GM18502 (cell line): ENCODE measurements at regions not wholly inside any gene's neighbourhood (a gene's known extent, or its start where the extent isn't known, plus 50 kb on each side); places are given as distances from the start of the nearest gene placed in this dataset.

Source experiments
- ATAC-seq: cut with Tn5 transposase; IDR thresholded peaks from one replicate; pipeline ENCODE4 v1.9.1; 2021; ENCODE audit warnings: mild to moderate bottlenecking; ENCODE audit not compliant: unreplicated experiment, poor library complexity

DNA sequence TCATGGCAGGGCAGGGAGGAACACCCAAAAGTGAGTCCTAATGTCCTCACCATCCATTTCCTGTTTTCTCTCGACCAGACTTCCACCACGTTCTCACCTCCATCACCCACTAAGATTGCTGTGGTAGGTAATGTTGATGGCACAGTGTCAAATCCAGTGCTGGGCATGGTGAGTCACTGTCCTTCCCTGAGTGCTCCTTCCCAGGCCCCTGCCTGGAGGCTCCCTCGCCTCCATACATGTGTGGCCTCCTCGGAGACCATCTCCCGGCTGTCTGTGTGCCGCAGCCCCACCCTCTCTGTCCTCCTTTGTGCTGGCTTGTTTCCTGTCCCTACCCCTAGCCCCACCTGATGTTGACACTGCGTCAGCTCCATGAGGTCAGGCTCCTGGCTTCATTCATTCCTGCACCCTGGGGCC, 177.5 kb downstream of the SYK start:
- ATAC-seq = no peak

DNA sequence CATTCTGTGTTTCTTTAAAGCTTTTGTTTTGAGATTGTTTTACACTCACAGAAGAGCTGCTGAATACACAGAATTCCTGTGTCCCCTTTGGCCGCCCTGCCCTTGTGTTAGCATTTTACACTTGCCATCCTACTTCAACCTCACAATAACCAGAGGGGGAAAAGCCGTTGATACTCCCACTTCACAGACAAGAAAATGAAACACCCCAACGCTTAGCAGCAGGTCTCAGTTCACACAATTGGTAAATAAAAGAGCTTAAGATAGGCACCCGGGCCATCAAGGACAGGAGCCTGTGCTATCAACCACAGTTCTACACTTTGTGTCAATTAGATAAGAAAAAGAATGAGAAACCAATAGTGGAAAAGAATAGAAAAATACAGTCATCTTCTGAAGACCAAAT, 178.0 kb downstream of the SYK start:
- ATAC-seq = no peak

DNA sequence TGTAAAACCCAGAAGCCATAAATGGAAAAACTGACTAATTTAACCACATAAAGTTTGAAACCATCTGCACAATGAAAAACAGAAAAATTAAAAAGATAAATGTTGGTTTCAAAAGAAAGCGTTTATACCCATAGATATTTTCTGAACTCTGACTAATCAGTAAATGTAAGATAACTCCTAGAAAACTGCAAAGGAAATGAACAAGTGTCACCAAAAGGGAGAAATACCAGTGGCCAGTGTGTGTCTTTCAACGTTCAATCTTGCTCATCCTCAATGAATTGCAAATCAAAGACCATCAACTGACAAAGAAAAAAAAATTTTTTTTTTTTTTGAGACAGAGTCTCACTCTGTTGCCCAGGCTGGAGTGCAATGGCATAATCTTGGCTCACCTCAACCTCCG, 180.1 kb downstream of the SYK start:
- no peak for ATAC-seq

DNA sequence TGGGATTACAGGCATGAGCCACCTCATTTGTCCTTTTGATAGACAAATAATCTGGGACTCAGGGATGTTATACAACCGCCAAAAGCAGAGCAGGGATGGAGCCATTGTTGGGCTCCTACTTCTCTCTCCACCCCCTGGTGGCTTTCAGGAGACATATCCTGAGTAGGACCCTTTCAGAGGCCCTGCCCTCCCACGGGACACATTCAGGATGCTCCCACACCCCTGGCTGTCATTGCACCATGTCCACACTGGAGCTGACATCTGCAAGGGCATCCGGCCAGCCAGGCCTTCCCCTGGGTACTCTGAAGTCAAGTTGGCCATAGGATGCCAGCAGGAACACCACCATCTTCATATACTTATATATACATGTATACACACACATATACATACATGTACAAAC, 181.8 kb downstream of the SYK start:
- ATAC-seq = no peak

DNA sequence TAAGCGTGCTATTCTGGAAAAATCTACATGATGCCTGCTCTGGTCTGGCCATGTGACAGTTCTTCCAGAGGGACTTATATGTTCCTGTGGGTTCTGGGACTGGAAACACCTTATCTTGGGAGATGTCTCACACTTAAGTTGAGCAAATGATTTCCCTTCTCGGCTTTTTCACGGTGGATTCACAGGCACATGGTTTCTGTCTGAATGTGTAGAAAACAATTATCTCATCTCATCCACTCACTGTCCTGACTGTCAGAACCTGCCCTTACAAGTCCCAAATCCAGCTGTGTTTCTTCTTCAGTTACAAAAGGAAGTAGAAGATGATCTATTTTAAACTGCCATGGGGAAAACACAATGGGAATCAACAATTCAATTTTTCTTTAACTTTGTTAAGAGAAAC, 184.0 kb downstream of the SYK start:
- no peak for ATAC-seq

DNA sequence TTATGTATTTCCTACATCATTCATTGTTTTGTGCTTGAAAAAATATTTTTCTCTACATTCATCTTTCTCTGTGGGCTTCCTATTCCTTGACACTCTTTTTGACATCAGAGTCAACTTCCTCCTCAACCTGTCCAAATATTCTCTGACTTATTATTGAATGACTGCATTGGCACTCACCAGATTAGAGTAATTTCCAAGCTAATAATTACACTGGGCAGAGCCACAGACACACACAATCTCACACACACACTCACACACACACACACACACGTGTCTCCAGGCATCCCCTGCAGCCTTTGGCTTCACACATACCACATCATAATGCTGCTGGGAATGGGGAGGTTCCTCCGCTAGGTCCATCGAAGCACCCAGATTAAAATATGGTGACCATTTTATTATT, 184.5 kb downstream of the SYK start:
- ATAC-seq = no peak

DNA sequence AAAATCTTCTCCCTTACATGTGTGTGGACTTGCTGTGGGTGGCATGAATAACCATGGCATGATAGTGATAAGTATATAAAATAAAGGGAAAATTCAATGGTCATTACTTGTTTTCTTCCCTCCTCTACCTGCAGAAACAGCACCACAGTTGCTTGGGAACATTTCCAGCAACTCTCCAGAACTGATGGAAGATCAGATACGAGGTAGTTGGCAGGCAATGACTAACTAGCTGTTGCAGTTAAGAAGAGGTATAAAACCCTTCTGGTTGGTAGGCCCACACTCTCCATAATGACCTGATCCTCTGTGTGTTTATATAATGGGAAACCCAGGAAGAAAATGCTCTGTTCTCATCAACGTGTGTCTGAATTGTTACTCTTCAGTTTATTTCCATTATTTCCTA, 185.9 kb downstream of the SYK start:
- no peak for ATAC-seq

DNA sequence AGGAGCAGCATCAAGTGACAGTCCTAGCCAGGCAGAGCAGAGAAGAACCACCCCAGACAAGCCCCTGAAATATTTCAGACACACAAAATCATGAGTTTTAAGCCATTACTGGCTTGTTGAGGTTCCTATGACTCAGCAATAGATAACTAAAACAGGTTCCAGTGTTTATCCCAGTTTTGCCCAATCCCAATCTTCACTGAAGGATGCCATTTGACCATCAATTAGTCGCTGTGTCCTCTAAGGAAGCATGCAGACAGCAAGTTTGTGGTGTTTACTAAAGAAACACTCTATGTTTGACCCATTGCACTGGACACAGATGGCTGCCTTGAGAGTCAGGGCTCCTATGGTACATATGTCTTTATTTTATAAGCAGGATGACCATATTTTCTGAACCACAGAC, 186.7 kb downstream of the SYK start:
- no peak for ATAC-seq

DNA sequence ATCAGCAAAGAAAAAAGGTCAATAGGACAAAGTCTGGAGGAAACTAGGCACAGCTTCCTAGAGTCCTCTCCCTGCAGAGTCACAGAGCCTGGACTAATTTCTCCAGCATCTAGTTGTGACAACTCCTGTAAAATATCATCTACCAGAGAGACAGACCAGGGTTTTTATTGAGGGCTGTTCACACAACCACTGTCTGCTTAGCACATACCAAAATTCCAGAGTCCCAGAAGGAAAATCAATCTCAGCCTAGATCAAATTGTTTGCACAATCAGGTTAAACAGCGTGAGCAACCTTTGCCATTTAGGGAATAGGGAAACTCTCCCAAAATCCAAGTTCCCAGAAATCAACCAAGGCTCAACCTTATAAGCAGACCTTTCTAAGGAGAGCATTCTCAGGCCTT, 190.3 kb downstream of the SYK start:
- ATAC-seq = no peak

DNA sequence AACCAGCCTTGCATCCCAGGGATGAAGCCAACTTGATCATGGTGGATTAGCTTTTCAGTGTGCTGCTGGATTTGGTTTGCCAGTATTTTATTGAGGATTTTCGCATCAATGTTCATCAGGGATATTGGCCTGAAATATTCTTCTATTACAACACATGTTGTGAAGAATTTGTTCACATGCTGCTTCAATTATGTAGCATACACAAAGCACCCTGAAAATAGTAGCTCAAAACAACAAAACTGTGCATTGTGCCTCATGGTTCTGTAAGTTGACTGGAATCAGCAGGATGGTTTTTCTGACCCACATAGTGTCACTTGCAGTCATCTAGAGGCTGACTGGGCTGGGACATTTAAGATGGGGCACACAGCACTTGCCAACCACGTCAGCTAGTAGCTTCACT, 193.9 kb downstream of the SYK start:
- no peak for ATAC-seq

DNA sequence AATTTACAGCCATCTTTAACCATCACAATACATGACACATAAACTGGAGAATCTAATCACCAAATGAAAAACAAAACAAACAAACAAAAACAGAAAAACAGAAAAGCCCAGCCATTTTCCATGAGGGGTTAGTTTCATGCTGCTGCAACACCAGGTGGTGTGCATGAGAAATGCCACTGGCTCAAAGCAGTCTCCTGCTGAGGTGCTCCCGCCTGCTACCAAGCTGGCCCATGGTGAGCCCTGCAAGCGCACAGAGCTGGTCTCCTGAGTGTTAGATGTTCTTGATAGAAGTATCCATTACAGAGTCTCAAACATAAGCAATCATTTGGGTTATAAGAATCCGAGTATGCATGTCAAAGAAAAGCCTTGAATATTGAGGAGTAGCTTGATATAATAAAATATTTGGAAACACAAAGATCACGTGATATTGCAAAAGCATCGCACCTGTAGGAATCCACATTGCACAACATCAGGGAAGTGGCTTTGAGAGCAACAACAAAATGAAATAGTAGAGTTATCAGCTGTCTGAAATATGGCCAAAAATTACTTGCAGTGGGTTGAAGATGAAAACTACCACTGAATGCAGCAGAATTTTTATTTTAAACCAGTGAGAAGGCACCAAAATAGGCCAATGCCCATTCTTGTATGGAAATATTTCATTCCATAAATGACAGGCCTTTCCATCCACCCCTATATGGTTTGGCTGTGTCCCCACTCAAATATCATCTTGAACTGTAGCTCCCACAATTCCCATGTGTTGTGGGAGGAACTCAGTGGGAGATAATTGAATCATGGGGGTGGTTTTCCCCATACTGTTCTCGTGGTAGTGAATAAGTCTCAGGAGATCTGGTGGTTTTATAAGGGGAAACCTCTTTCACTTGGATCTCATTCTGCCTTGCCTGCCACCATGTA, 194.8 kb downstream of the SYK start:
- ATAC-seq = no peak

DNA sequence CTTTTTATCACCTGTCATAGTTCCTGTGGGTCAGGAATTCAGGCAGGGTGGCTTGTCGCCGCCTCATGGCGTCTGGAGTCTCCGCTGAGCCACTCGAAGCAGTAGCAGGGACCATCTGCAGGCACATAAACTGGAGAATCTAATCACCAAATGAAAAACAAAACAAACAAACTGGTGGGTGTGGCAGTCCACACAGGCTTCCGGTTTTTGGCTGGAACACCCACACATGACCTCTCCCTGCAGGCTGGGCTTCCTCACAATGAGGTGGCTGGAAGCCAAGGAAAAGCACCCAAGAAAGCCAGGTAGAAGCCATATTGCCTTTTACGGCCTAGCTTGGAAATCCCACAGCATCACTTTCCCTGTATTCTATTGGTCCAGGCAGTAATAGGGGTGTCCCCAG, 197.0 kb downstream of the SYK start:
- no peak for ATAC-seq

DNA sequence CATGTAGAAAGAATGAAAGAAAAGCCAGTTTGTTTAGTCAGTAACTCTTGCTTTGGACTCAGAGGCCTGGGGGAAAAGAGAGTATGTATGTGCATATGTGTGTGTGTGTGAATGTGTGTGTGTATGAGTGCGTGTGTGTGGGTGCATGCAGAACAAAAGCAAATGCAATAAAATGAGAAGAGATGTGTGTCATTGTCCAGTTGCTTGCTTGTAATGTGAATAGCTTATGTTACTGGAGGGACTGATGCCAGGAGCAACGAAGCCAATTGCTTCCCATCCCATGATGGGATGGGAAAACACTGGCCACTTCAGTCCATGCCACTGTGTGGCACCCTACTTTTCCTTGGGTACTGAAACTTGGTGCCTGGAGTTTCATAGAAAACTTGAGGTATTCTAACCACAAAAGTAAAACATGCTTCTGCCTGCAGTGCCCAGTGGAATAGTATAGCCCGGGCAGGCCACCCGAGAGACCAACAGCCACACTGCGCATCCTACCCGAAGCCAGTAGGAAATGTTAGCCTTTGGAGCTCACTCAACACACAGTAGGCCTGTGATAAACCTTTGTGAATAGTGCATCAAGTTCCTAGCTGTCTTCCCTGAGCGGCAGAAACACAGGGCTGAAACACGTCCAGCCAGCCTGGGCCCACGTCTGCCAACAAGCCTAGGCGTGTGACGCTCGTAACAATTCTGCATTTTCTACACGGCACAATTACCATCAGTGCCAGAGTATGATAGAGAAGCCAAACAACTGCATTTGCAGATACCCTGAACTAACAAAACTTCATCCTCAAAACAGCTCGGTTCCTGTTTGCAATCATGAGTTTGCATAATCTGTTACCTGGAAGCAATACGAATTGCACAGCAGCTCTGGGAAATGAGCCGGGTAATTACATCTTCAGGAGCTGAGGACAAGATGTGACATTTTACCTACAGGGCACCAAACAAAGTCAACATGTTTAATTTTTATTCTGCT, 198.1 kb downstream of the SYK start:
- no peak for ATAC-seq

DNA sequence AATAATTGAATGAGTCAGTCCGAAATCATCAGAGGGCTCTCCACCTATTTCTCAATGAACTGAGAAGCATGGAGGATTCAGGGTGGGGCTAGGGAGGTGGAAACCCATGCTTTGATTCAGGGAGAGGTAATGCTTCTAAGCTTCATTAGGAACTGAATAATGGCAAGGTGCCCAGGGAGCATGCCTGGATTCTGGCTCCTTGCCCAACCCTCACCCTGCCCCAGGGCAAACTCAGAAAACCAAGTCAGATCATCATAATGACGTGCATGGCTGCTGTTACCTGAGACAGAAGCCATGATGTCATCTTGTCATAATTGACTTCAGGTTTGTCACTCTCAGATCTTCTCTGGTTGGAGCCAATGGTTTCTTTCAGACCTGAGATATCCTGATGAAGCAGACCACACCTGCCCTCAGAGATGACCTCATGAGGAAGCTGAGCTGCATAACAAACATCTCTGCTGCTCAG, 199.6 kb downstream of the SYK start:
- ATAC-seq = no peak

DNA sequence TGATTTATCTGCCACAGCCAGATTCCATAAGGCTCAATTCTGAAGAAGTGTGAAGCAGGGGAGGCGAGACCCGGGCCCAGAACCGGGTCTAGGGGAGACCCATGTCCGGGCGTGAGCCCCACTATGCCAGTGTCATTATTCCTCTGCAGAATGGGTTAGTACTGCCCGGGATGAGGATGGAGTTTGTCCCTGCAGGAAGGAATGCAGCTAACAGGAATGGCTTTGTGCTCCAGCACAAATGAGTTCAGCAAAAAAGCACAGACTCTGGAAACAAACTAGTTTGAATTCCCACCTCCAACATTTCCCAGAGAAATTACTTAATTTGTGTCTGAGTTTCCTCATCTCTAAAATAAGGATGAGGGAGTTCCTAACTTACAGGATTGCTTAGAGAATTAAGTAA, 202.9 kb downstream of the SYK start:
- ATAC-seq = no peak

DNA sequence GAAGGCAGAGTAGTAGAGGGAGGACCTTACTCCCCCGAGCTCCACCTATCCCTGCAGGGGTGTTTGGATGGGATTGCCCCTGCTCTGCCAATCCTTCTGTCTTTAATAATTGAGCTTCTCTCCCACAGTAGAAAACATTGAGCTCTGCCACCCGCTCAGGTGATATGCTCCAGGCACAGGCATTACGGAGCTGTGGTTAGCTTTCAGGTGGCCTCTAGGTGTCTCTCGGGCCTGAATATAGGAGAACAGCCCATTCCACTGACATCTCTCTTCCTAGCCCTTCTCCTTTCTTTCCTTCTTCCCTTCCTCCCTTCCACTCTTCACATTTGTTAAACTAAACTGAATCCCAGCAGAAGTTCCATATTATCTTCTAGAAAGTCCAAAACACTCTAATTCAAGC, 203.4 kb downstream of the SYK start:
- no peak for ATAC-seq

DNA sequence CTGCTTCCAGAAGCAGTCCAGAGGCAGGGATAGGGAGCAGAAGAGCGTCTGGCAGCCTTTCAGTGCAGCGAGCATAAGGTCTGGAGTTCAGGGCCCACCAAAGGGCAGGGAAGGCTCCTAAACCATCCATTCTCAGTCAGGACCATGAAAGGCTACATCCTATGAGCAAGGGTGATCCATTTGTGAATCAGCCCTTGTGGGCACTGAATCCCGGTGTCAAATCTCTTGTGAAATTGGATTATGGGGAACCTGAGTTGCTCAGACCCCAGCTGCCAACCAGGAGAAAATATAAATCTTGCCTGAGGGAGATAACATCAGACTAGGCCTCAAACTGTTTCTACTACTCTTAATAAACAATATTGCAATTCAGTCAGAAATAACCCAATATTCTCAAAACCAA, 204.4 kb downstream of the SYK start:
- ATAC-seq = no peak

DNA sequence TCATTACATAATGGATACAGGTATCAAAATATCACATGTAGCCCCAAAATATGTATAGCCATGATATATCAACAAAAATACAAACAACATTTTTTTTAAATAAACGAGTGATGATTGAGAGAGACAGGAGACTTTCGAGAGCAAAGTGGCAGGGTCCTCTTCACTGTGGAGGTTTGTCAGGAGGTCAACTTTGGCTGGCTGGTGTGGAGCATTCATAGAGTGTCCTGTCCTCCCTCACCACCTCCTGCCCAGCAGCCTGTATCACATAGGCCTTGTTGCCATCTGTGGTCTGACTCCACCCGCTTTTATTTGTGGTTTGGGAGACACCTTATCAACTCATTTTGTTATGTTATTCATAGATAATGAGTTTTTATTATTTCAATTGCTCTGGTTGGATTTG, 206.9 kb downstream of the SYK start:
- ATAC-seq = no peak

DNA sequence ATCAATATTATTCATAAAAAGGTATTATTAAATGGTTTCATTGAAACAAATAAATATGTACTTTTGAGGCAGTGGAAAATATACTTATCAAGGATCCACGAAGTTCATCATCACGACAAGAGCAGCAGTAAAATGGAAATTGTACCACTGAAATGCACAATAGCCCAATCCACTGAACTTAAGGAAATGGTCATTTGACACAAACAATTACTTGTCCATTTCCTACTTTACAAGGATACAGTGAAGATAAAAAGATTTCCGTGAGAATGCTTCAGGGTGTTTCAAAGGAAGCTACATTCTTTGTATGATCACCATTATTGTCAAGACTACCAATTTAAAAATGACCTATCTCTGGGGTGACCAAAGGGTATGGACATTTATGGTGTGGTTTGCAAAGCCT, 210.3 kb downstream of the SYK start:
- ATAC-seq = no peak

DNA sequence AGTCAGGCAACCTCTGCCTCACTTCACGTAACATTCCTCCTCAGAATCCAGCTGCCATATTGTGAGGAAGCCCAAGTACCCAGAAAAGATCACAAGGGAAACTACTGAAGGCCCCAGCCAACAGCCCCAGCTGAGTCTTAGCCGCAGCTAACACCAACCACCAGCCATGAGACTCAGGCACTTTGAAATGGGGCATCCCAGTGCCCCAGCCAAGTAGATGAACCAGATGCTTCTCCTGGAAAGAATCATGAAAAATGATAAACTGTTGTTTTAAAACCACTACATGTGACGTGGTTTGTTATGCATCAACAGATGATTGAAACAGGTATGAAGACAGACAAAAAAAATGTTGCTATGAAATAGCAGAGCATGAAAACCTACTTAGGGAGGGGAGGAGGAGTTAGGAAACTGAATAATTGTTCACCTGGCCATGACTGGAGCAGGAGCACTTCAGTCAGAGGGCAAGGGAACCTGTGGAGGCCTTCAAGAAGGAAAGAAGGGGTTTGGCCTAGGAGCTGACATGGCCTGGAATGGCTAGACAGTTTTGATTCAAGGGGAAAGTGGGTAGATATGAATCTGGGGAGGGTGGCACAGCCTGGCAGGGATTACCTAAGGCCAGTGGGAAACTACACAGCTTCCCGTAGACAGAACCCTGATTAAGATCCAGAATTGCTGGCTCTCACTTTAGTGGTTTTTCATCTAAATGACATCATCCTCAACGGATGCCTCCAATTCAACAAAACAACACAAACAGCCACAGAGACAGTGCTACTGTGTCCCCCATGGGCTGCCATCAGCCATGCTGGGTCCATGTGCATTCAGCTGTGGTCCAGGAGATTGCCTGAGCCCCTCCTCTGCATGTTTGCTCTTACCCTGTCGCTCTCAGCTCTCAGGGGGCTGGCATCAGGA, 211.6 kb downstream of the SYK start:
- no peak for ATAC-seq
